ENCODE measurements at regions not wholly inside any gene's neighbourhood (a gene's known extent, or its start where the extent isn't known, plus 50 kb on each side); places are given as distances from the start of the nearest gene placed in this dataset.

- TF ChIP-seq CTCF (IDR thresholded peaks at IDR 0.05; ENCODE audit: low read length) (no peak), EZH2phosphoT487 (IDR thresholded peaks at IDR 0.05; ENCODE audit: low read length) (no peak), EZH2 (optimal IDR thresholded peaks at IDR 0.05; ENCODE audit: low read depth, low read length) (no peak)
These were observed 304.9 kb downstream of the TMEM167A start for GRCh38 chr5:82772281-82772680.

GRCh38 chr5:82766206-82766605 lies 311.0 kb downstream of the TMEM167A start:
- Histone ChIP-seq H3K9ac (ENCODE audit: low read length) (no peak overlapping the region), H3K4me3 (ENCODE audit: low read length) (no peak overlapping the region), H2AFZ (ENCODE audit: low read length) (no peak overlapping the region), H3K36me3 (replicated peaks; ENCODE audit: insufficient read depth, low read length) (no peaks in the 10 kb centered on the region), H3K4me2 (ENCODE audit: low read depth, low read length) (no peak overlapping the region), H3K27me3 (replicated peaks; ENCODE audit: insufficient read depth, low read length) (no peaks in the 10 kb centered on the region), H3K4me1 (ENCODE audit: low read length) (no peaks in the 10 kb centered on the region), H3K9me2 (replicated peaks; ENCODE audit: insufficient read depth, low read length) (no peaks in the 10 kb centered on the region), H3K27ac (ENCODE audit: low read length) (no peak overlapping the region), H3F3A (ENCODE audit: insufficient read depth, low read length) (no peaks in the 10 kb centered on the region), H4K20me1 (ENCODE audit: insufficient read depth, low read length) (no peaks in the 10 kb centered on the region), H3K79me2 (ENCODE audit: low read length) (no peaks in the 10 kb centered on the region), H3K9me3 (replicated peaks; ENCODE audit: insufficient read depth, low read length) (no peaks in the 10 kb centered on the region)
- DNase-seq = no peak
- TF ChIP-seq EZH2 (optimal IDR thresholded peaks at IDR 0.05; ENCODE audit: low read depth, low read length) = no peak
- TF ChIP-seq CTCF (IDR thresholded peaks at IDR 0.05; ENCODE audit: low read length) = no peak
- no peak for TF ChIP-seq EZH2phosphoT487 (IDR thresholded peaks at IDR 0.05; ENCODE audit: low read length)

More at GRCh38 chr5:82772281-82772680, 304.9 kb downstream of the TMEM167A start:
- H4K20me1 ChIP-seq (ENCODE audit: insufficient read depth, low read length) = no peaks in the 10 kb centered on the region
- no peaks in the 10 kb centered on the region for H3K4me1 ChIP-seq (ENCODE audit: low read length)
- no peaks in the 10 kb centered on the region for H3F3A ChIP-seq (ENCODE audit: insufficient read depth, low read length)
- no peak overlapping the region for H2AFZ ChIP-seq (ENCODE audit: low read length)
- DNase-seq = no peak
- no peak overlapping the region for H3K27ac ChIP-seq (ENCODE audit: low read length)
- no peak overlapping the region for H3K4me2 ChIP-seq (ENCODE audit: low read depth, low read length)
- no peak overlapping the region for H3K9ac ChIP-seq (ENCODE audit: low read length)
- no peaks in the 10 kb centered on the region for H3K36me3 ChIP-seq (replicated peaks; ENCODE audit: insufficient read depth, low read length)
- H3K9me3 ChIP-seq (replicated peaks; ENCODE audit: insufficient read depth, low read length) = no peaks in the 10 kb centered on the region
- H3K4me3 ChIP-seq (ENCODE audit: low read length) = no peak overlapping the region
- no peaks in the 10 kb centered on the region for H3K79me2 ChIP-seq (ENCODE audit: low read length)
- H3K27me3 ChIP-seq (replicated peaks; ENCODE audit: insufficient read depth, low read length) = no peaks in the 10 kb centered on the region
- no peaks in the 10 kb centered on the region for H3K9me2 ChIP-seq (replicated peaks; ENCODE audit: insufficient read depth, low read length)

- Histone ChIP-seq H3K4me2 (ENCODE audit: low read depth, low read length) (no peak overlapping the region), H3K36me3 (replicated peaks; ENCODE audit: insufficient read depth, low read length) (no peaks in the 10 kb centered on the region)
- DNase-seq = no peak
These were observed 311.4 kb downstream of the TMEM167A start for GRCh38 chr5:82765765-82766164.

More at GRCh38 chr5:82765765-82766164, 311.4 kb downstream of the TMEM167A start:
- H3K9me2 ChIP-seq (replicated peaks; ENCODE audit: insufficient read depth, low read length) = no peaks in the 10 kb centered on the region
- no peaks in the 10 kb centered on the region for H3K4me1 ChIP-seq (ENCODE audit: low read length)
- H3F3A ChIP-seq (ENCODE audit: insufficient read depth, low read length) = no peaks in the 10 kb centered on the region
- TF ChIP-seq CTCF (IDR thresholded peaks at IDR 0.05; ENCODE audit: low read length) (no peak), EZH2phosphoT487 (IDR thresholded peaks at IDR 0.05; ENCODE audit: low read length) (no peak), EZH2 (optimal IDR thresholded peaks at IDR 0.05; ENCODE audit: low read depth, low read length) (no peak)
- no peaks in the 10 kb centered on the region for H3K27me3 ChIP-seq (replicated peaks; ENCODE audit: insufficient read depth, low read length)
- no peak overlapping the region for H3K4me3 ChIP-seq (ENCODE audit: low read length)
- H3K79me2 ChIP-seq (ENCODE audit: low read length) = no peaks in the 10 kb centered on the region
- no peak overlapping the region for H3K27ac ChIP-seq (ENCODE audit: low read length)
- H4K20me1 ChIP-seq (ENCODE audit: insufficient read depth, low read length) = no peaks in the 10 kb centered on the region
- no peak overlapping the region for H3K9ac ChIP-seq (ENCODE audit: low read length)
- no peak overlapping the region for H2AFZ ChIP-seq (ENCODE audit: low read length)
- H3K9me3 ChIP-seq (replicated peaks; ENCODE audit: insufficient read depth, low read length) = no peaks in the 10 kb centered on the region

Data from MM.1S (cell line).